ENCODE measurements at regions not wholly inside any gene's neighbourhood (a gene's known extent, or its start where the extent isn't known, plus 50 kb on each side); places are given as distances from the start of the nearest gene placed in this dataset.

GRCh38 chr11:96680211-96681018 is 290.6 kb downstream of the JRKL start:
- DNase-seq: no peak
- no peak overlapping the region for H3K27ac ChIP-seq

DNA sequence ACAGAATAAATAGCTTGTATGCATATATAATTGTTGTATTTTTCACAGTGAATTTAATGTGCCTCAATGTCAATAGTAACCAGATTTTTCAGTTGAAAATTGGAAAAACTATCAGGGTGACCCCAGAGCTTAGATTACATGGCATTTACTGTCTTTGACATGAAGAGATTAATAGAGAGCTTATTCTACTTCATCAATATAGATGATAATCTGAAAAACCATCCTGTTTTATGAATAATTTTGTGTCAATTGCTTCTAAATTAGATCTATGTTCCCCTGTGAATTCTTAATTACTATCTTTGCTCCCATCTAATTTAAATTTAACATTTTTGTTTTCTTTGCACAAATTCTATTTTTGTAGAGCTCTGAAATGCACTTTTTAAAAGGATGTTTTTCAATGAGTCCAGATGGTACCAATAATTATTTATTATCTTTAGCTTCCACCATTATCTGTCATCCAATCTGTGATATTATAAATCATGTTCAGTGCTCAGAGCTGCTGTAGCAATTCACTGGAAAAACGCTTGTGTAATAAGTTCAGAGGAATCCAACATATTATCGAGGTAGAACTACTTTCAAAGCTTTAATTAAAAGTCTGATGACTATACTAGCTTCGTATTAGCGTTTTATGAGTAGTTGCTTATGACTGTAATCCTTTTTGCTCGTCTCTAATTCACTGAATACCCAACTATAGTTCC is 291.4 kb downstream of the JRKL start:
- no peaks in the 10 kb centered on the region for H3K36me3 ChIP-seq
- H3K4me3 ChIP-seq: no peak overlapping the region
- H3K27ac ChIP-seq: no peak overlapping the region
- DNase-seq: no peak
- H3K27me3 ChIP-seq: no peaks in the 10 kb centered on the region
- no peaks in the 10 kb centered on the region for H3K9me3 ChIP-seq
- no peaks in the 10 kb centered on the region for H3K4me1 ChIP-seq
- intact Hi-C loops (cut with DNase I; ENCODE audit: low total_unique reads): no loop called here
- TF ChIP-seq, protein P1, sequence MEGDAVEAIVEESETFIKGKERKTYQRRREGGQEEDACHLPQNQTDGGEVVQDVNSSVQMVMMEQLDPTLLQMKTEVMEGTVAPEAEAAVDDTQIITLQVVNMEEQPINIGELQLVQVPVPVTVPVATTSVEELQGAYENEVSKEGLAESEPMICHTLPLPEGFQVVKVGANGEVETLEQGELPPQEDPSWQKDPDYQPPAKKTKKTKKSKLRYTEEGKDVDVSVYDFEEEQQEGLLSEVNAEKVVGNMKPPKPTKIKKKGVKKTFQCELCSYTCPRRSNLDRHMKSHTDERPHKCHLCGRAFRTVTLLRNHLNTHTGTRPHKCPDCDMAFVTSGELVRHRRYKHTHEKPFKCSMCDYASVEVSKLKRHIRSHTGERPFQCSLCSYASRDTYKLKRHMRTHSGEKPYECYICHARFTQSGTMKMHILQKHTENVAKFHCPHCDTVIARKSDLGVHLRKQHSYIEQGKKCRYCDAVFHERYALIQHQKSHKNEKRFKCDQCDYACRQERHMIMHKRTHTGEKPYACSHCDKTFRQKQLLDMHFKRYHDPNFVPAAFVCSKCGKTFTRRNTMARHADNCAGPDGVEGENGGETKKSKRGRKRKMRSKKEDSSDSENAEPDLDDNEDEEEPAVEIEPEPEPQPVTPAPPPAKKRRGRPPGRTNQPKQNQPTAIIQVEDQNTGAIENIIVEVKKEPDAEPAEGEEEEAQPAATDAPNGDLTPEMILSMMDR (IDR thresholded peaks at IDR 0.05): no peak

More at GRCh38 chr11:96680211-96681018, 290.6 kb downstream of the JRKL start:
- intact Hi-C loops (cut with DNase I; ENCODE audit: low total_unique reads): no loop called here
- no peaks in the 10 kb centered on the region for H3K4me1 ChIP-seq
- no peaks in the 10 kb centered on the region for H3K9me3 ChIP-seq
- TF ChIP-seq, protein P1 (IDR thresholded peaks at IDR 0.05): no peak
- H3K27me3 ChIP-seq: no peaks in the 10 kb centered on the region
- H3K36me3 ChIP-seq: no peaks in the 10 kb centered on the region
- H3K4me3 ChIP-seq: no peak overlapping the region

DNA sequence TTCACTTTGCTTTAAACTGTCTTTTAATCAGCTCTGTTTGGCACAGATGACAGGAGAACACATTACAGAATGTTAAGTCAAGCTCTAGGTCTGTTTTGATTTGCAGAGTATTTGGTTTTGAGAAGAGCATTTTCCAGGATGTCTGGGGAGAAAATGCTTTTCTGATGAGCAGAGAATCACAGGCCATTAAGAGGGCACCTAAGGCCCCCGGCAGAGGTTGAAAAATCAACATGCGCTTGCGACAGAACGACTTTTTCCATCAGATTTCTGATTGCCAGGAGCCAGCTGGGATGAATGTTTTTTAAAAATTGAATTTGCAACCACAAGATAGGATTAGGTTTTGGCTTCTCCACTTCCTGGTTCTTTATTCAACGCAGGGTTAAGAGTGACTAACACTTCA is 304.5 kb downstream of the JRKL start:
- no peak overlapping the region for H3K27ac ChIP-seq
- no peaks in the 10 kb centered on the region for H3K9me3 ChIP-seq
- H3K36me3 ChIP-seq: no peaks in the 10 kb centered on the region
- H3K27me3 ChIP-seq: no peaks in the 10 kb centered on the region
- TF ChIP-seq, protein P1 (IDR thresholded peaks at IDR 0.05): no peak
- DNase-seq: no peak
- no peaks in the 10 kb centered on the region for H3K4me1 ChIP-seq
- no peak overlapping the region for H3K4me3 ChIP-seq
- intact Hi-C loops (cut with DNase I; ENCODE audit: low total_unique reads): no loop called here

GRCh38 chr11:96696731-96697130 is 306.9 kb downstream of the JRKL start:
- intact Hi-C loops (cut with DNase I; ENCODE audit: low total_unique reads): no loop called here
- DNase-seq: no peak
- Histone ChIP-seq H3K27ac (no peak overlapping the region), H3K36me3 (no peaks in the 10 kb centered on the region), H3K9me3 (no peaks in the 10 kb centered on the region), H3K27me3 (no peaks in the 10 kb centered on the region), H3K4me1 (no peaks in the 10 kb centered on the region), H3K4me3 (no peak overlapping the region)
- TF ChIP-seq, protein P1 (IDR thresholded peaks at IDR 0.05): no peak

GRCh38 chr11:96697466-96697865 is 307.7 kb downstream of the JRKL start:
- intact Hi-C loops (cut with DNase I; ENCODE audit: low total_unique reads): no loop called here

More at GRCh38 chr11:96697466-96697865, 307.7 kb downstream of the JRKL start:
- Histone ChIP-seq H3K27ac (no peak overlapping the region), H3K36me3 (no peaks in the 10 kb centered on the region), H3K4me3 (no peak overlapping the region), H3K27me3 (no peaks in the 10 kb centered on the region), H3K9me3 (no peaks in the 10 kb centered on the region), H3K4me1 (no peaks in the 10 kb centered on the region)
- TF ChIP-seq, protein P1 (IDR thresholded peaks at IDR 0.05): no peak
- DNase-seq: no peak

Data from tibial artery (tissue), 4 donors.